Left kidney (tissue), 1 donor: ENCODE measurements at regions not wholly inside any gene's neighbourhood (a gene's known extent, or its start where the extent isn't known, plus 50 kb on each side); places are given as distances from the start of the nearest gene placed in this dataset.

Experiments
- DNase-seq: peaks from one replicate; pipeline ENCODE4 v3.0.0-alpha.2; 2013

DNA sequence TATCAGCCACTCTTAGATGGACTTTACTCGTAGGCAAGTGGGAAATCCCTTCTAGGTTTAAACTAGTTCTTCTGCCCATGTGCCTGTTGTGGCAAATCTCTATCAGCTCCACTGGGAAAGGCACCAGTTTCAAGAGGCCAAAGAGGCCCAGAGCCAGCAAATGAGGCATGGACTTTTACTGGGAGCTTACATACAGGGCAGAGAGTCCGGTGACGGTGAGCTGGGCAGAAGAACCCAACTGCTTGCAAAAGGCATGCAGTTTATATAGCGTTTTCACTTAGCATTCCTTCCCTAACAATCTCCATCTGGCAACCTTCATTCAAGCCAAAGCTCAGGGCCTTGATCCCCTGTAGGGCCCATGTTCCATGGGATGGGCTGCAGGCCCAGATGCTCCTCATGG lies 93.0 kb upstream of the C3orf80 start:
- no peak for DNase-seq

DNA sequence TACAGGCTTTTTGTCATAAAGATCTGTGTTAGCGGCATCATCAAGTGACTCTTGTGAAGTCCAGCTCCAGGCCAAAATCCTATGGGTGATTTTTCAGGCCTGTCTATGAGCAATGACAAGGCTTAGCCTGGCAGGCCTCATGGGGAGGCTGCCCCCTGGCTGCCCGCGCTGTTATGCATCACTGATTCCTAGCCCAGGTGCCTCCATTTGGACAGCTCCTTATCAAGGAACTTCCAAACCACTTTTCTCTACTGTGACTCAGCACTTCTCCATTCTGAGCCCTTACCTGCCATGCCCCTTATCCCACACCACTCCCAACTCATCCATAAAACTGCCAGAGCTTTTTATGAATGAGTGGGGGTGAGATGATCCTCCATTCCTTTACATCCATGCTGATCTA lies 91.5 kb upstream of the C3orf80 start:
- DNase-seq: no peak

DNA sequence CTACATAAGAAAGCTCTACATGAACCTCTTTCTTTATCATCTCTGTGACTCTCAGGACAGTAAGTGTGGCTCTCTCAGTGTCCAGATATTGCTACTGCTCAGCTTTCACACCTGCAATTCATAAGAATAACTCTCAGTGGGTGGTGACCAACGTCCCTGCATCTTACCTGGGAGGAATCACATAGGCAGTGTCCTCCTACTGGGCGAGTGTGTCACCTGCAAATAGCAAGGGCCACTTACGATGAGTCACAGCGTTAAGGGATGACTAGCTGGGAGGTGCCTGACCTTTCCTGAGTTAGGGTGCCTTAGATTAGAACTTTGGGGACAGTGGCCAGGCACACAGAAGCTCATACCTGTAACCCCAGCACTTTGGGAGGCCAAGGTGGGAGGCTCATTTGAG lies 90.8 kb upstream of the C3orf80 start:
- no peak for DNase-seq

DNA sequence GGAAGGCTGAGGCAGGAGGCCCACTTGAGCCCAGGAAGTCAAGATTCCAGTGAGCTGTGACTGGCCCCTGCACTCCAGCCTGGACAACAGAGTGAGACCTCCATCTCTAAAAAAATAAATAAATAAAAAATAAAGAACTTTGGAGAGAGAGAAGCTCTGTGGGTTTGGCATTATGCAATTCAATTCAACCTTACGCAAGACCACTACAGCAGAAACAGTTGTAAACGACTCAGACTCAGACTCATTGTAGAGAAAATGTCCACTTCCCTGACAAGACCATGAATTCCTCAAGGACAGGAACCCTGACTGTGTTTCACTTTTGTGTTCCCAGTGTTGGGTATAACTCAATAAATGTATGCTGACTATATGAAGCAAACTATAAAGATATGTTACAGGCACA lies 90.3 kb upstream of the C3orf80 start:
- DNase-seq: no peak

DNA sequence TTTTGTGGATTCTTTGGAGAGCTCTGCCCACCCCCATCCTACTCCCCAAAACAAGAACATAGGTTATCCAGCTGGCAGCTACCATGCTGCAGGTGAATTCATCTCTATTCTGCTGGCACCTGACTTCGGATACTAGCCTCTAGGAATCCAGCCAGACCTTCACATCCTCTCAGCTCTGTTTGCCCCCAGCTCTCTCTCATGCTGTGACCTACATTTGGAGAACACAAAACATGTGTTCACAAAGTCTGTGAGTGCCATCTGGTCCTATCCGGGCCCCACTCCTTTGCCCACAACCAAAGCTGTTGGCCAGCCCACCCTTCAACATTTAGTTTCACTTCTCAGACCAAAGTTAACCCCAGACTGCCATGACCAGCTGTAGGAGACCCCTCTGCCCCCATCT lies 89.4 kb upstream of the C3orf80 start:
- no peak for DNase-seq

DNA sequence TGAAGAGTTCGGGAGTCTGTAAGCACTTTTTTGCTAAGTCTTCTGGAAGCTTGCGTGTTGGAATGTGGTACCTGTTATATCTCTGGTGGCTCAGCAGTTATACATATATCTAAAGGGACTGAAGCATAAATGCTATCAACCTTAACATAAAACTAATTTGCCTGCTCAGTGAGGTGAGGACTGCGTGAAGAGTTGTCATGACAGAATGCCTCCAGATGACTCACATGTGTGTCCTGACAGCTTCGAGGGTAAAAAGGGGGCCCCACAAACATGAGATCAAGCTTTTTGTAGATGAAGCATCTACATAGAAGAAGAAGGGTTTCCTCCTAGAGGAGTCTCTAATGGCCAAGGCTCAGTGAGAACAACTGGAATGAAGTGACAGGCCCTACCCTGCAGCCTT lies 88.8 kb upstream of the C3orf80 start:
- no peak for DNase-seq

DNA sequence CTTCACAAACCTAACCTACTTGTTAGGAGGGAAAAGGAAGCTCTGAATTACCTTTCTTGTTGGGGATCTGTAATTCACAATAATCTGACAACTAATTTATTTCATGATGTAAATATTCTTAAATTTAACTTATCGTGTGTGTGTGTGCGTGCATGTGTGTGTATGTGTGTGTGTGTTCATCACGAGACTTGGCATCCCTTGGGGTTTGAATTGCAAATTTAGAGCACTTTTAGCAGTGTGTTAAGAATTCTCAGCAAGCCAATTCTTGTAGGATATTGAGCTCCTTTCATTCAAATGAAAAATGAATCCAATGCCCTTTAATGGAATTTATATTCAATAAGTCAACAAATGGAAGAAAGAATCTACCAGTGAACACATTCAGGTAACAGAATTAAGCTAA lies 85.9 kb upstream of the C3orf80 start:
- DNase-seq: no peak

DNA sequence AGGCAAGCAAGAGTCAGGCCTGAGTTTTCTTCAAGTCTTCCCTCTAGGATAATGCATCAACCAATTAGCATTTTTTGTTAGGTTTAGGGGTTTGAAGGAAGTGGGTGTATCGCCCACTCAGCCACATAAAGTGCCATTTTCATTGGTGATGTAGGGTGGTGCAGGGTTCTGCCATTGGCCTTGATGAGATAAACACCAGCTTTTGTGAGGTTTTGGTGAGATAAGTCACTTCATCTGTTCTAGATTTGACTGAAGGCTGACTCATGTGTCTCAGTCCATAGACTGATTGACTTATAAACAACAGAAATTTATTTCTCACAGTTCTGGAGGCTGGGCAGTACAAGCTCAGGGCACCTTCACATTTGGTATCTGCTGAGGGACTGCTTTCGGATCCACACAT lies 84.5 kb upstream of the C3orf80 start:
- DNase-seq: no peak

DNA sequence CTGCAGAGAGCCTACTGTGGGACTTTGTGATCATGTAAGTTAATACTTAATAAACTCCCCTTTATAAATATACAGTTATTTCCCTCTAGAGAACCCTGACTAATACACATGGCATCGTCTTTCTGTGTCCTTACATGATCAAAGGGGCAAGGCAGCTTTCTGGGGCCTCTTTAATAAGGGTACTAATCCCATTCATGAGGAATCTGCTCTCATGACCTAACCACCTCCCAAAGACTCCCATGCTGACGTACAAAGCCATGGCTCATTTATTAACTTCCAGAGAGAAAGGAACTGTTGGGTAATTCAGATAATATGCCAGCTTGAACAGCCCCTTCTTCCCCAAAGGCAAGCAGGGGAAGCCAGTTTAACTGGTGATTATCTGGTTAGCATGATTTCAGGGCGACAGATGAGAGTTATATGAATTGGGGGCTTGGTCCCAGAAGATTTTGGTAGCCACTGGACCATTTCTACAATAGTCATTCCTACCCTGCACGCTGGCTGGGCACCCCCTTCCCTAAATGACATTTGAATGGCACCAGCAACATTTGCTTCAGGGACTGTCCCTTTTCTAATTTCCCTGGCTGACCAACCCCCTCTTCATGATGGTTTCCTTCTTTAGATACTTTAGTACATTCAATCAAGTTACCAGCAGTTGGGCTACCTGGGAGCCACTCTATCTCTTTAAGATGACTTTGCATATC lies 83.6 kb upstream of the C3orf80 start:
- no peak for DNase-seq

DNA sequence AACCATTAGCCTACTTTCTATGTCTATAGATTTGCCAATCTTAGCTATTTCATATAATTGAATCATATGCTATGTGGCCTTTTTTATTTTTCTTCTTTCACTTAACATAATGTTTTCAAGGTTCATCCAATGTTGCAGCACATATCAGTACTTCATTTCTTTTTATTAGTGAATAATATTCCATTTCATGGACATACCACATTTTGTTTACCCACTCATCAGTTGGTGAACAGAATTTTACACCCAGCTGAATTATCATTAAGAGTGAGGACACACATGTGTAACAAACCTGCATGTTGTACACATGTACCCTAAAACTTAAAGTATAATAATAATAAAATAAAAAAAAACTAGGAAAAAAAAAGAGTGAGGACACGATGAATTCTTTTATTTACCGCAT lies 81.7 kb upstream of the C3orf80 start:
- no peak for DNase-seq

DNA sequence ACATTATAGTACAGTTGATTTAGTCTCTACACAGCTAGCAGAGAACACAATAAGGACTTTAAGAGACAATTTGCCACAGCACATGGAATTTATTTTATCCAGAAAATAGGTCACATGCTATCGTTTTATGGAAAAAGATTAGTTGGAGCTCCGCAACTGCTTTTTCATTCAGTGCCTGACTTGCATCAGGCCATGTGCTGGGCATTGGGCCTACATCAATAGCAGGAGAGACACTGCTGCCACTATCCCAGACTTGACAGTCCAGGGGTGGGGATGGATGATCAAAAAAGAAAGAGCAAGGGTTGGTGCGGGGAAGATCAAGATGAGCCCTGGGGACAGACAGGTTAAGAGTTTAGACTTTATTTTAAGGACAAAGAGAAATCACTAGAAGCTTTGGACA lies 75.2 kb upstream of the C3orf80 start:
- DNase-seq: no peak

DNA sequence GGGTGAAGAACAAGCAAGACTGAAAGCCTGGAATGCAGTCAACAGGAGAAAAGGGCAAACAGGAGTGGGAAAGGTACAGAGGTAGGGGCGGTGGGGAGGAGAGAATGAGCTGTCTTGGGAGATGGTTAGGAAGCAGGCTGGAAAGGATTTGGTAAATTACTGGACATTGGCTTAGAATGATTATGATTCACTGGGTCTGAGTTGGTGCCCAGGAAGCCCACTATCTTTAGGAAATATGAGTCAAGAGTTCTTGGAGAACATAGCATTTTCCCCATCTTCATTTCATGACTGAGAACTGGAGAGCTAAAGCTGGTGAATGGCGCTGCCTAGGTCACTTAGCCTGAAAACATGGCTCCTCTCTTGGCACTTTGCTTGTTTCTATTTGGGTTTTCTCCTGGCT lies 74.7 kb upstream of the C3orf80 start:
- DNase-seq: no peak

DNA sequence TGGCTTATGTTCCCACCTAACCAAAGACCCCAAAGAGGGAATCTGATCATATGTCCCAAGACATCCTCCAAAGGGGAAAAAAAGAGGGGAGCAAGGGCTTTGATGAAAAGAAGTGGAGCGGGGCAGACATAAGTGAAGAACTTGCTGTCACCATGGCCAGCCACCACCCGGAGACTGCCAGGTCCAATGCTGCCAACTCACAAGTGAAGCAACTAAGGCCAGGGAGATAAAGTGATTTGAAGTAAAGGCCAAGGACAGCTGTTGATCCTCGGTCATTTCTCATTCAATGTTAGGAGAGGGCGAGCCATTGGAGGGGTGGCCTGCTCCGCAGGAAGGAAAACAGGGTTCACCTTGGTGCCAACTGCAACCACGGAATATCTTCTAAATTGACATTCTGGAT lies 72.6 kb upstream of the C3orf80 start:
- no peak for DNase-seq

DNA sequence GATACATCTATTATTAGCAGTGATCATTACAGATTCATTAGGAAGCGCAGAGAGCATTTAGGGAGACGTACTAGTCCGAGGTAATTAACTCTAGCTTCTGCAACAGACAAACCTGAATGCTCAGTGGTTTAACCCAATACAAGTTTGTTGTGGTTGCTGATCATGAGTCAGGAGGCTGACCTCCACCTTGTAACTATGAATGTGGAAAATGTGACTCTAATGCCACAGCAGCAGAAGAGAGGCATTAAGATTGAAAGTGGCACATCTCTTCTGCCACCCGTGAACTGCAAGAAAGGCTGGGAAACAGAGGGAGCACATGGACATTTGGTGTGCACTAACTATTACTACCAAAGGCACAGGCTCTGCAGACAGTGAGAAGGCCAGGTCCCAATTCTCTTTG lies 71.2 kb upstream of the C3orf80 start:
- DNase-seq: no peak

DNA sequence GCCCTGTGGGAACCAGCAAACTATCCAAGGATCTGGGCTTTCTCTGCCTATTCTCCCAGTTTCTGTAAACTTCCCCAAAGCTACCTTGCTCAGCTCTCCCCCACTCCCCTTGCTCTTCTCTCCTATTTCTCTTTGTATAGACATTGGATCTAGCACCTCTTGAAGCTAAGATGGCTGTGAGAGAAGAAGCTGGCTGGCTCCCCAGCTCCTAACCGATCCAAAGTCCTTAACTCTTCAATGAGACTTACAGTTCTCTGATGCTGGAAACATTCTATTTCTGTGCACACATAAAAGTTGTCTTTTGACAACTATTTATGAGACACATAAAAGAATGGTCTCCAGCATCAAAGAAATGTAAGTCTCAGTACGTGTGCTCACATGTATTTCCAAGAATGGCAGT lies 70.6 kb upstream of the C3orf80 start:
- no peak for DNase-seq

DNA sequence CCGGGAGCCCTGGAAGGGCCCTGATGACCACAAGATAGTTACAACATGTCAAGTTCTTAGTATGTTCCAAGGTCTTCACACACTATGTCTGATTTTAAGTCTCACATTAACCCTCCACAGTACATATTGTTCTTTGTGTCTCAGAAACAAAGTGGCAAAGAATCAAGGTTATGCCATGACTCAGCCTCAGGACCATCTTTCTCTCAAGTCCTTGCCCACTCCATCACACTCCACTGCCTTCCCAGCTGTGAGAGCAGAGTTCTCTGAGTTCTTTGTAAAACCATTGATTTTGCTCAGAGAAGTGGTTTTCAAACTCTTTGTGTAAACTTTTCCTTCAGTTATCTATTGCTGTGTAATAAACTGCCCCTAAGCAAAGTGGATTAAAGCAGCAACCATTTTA lies 67.9 kb upstream of the C3orf80 start:
- no peak for DNase-seq

DNA sequence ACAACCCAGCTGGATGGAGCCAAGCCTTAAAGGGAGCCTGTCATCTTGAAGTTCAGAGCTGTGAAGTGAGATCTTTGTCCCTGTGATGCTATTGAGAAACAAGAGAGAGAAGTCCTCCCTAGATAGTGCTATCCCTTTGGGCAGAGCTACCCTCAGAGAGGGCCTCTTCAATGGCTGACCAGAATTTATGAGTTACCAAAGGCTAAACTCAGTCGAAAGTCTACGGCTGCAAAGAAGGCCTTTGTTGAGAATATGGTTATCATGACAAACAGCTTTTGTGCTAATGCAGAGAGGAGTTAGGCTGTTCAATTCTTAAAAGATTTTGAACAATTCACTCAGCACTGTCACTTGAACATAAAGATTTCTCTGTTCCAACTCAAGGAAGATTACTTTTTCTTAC lies 65.9 kb upstream of the C3orf80 start:
- no peak for DNase-seq

DNA sequence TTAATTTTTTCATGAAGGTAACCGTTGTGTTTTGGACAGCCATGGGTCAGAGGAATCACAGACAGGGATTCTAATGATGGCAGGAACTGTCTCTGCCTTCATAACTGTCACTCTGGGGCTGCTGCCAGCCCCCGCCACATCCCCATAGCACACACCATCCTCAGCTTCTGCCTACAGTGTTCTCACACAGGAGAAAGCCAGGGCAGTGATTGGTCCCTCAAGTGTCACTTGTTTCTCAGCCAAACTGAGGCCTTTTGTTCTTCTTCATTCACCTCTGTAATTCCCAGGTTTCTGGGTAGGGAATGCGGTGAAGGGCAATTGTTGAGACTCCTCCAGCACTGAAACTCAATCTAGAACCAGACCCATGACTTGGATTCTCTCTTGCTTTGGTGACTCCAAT lies 65.4 kb upstream of the C3orf80 start:
- DNase-seq: no peak

DNA sequence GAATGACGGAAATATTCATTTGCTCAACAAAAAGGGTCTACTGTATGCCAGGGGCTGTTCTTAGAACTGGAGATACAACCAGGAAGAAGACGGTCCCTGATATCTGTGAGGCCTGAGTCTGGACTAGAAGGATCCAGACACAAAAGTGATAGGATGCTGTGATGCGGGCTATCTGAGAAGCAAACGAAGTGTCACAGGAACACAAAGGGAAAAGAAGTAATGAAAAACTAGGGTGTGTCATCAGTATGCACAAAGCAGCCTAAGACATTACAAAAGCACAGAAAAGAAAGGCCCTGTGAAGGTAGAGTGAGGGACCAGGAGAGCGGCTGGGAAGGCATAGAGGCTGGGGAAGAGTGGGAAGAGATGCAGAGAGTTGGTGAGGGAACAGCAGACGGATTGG lies 63.3 kb upstream of the C3orf80 start:
- DNase-seq: no peak

DNA sequence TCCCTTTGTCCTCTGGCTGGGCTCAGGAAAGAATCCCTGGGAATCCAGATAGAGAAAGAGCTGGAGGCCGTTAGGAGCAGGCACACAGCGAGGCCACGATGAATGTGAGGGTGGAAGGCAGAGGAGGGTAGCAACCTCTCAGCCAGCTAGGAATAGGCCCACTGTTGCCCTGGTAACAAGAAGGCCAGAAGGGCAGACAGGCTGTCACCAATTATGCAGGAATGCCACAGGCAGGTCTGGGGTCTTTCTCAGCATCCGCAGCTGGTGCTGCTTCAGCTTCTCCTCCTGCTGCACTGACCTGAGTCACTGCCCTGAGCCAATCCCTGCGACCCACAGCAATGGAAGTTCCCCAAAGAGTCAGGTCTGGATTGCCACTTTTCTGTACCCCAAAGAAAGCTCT lies 62.8 kb upstream of the C3orf80 start:
- DNase-seq: no peak

DNA sequence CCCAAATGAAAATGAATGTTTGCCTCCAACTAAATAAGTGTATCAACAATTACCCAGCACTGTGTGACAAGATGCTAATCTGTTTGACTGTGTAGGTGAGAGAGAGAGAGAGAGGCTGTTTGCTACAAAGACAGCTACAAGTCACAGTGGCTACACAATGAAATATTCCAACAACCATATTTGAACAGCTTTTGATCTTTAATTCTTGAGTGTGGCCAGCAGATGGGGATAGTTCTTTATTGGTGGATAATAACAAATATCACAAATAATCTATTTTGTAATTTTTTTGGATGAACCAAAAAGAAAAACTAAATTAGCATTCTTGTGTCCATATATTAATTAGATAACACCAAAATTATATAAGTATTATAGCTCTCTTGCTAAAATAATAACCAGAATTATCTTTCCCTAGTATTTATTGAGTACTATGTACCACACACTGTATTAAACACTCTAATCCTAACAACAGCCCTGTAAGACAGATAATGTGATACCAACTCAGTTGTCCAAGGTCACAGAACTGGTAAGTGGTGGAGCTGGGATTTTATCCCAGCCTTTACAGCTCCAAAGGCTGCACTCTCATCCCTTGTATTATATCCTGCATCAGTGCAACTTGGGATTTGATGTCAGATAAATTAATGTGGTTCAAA lies 61.9 kb upstream of the C3orf80 start:
- DNase-seq: no peak

DNA sequence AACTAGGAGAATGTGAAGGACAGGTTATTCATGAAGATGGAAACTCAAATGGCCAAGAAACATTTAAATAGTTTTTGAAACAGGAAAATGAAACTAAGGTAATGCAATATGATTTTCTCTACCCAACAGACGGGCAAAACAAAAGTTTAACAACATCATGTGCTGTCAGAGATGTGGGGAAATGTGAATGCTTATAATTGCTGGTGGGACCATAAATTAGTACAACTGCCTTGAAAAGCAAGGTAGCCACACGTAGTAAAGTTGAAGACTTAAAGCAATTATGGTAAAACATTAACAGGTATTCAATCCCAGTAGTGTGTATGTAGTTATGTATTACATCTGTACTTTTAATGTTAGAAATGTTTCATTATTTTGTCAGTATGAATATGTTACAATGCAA lies 57.0 kb upstream of the C3orf80 start:
- DNase-seq: no peak

DNA sequence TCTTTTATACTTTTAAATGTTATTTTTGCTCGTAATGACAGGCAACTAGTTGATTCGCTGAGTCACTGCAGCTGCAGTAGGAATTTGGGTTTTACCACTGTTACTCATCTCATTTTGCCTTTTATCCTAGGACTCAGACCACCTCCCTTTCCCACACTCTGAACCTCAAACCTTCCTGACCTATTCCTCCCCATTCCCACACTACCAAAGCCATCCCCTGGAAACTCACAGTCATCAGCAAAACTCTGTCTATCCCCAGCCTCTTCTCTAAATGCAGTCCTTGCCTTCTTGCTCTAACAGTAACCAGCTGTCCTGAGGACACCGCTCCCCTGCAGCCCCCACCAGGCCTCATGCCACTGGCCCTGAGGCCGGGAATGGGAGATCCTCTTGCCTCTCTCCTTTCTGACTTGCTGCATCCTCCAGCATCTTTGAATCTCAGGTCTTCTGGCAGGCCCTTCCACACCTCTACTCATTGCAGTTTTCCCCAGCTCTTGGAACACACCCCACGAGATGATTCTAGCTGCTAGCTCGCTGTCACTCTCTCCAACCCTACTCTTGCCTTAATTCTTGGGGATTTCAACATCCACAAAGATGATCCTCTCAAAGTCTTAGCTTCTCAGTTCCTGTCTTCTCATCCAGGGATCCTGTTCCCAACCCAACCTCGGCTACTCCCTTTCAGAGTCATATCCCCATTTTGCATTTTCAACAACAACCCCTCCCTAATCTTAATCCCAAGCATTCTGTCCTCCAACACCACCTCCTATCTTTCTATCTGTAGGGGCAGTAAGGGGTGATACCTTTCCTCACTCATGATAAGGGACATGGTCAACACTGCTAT lies 55.9 kb upstream of the C3orf80 start:
- DNase-seq: no peak
